ENCODE measurements at regions not wholly inside any gene's neighbourhood (a gene's known extent, or its start where the extent isn't known, plus 50 kb on each side); places are given as distances from the start of the nearest gene placed in this dataset.

GRCh38 chr11:112882494-112883381, 78.5 kb upstream of the NCAM1 start:
- DNase-seq: no peak

GRCh38 chr11:112884012-112884767, 77.0 kb upstream of the NCAM1 start:
- DNase-seq: peak in 2 of 3 donors; percentile 12 to 15

- DNase-seq: no peak
These were observed 75.3 kb upstream of the NCAM1 start for GRCh38 chr11:112885744-112886433.

GRCh38 chr11:112886434-112887370, 74.5 kb upstream of the NCAM1 start:
- DNase-seq: no peak

GRCh38 chr11:112889446-112889845, 71.8 kb upstream of the NCAM1 start:
- DNase-seq: no peak

- no peak for DNase-seq
These were observed 61.8 kb upstream of the NCAM1 start for GRCh38 chr11:112899235-112900006.

GRCh38 chr11:112901924-112902323, 59.3 kb upstream of the NCAM1 start:
- no peak for DNase-seq

- peak; percentile 7 to 26 (median 21) for DNase-seq
These were observed 58.7 kb upstream of the NCAM1 start for GRCh38 chr11:112902361-112903011.

GRCh38 chr11:112903340-112903739, 57.9 kb upstream of the NCAM1 start:
- no peak for DNase-seq

- no peak for DNase-seq
These were observed 50.1 kb upstream of the NCAM1 start for GRCh38 chr11:112911124-112911523.
